NCI-H2107 treated with DMSO at 0.1 percent for 48 hours (cell line): ENCODE measurements at regions not wholly inside any gene's neighbourhood (a gene's known extent, or its start where the extent isn't known, plus 50 kb on each side); places are given as distances from the start of the nearest gene placed in this dataset.
"Not testable (repeated sequence)": the region's sequence is repeated elsewhere in the genome, so short reads cannot be mapped to it uniquely, and the experiment has no call there.

Experiments used
- DNase-seq: peaks from one replicate; lab custom pipeline; 2025; ENCODE audit not compliant: unreplicated experiment; lab: John Stamatoyannopoulos, UW

DNA sequence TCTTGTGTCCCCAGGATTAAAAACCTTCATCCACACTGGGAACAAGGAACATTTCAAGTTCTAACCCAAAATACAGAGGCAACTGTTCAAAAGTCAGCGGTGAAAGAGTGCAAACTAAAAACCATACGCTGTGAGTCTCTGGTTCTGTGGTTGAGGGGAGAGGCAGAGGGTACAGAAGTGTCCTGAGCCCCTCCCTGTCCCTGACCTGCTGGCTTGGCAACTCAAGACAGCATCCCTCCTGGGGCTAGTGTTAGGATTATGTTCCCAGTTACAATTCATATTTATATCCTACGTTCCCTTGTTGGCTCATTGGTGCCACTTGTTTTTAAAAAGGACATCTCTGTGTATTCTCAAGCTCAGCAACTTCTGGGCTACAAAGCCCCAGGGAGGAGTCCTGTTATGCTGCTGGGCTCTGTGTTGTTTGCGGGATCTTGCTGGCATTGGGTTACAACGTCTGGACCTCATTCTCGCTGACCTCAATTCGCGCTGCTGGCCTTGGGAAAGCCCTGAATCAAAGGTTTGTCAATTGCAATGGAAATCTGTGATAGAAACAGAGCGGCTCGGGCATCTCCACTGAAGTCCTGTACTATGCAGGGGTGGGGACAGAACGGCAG lies 420.8 kb downstream of the FUT8 start:
- peak; percentile 46 for DNase-seq

DNA sequence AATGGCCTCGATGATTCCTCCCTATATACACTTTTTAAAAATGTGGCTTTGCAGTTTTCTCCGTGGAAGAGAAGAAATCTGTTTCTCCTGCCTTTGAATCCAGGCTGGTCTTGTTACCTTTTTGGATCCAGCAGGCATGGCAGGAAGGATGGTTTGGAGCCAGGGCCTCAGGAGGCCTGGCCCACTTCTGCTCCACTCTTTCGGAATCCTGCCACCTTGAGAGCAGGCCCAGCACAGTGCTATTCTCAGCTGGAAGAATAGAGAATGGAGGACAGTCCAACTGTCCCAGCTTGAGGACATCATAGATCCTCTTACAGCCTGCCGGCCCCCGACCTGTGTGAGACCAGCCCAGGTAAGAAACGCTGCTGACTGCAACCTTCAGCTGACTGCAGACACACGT lies 421.5 kb downstream of the FUT8 start:
- DNase-seq = no peak

DNA sequence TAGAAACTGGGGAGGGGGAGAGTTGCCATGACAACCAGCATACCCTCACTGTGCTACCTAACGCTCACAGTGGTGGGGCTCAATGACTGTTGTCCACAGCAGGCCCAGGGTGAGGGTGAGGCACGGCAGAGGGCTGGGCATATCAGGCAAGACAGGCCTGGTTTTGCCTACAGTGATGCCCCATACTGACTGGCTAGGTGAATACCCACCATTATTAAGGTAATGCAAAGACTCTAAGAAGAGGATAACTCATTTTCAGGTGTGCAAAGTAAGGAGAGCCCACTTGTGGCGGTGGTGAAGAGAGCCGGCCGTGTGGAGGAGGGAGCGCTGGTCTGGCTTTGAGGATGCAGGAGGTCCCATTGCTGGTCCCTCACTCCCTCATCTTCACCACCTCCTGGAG lies 422.3 kb downstream of the FUT8 start:
- DNase-seq = no peak

DNA sequence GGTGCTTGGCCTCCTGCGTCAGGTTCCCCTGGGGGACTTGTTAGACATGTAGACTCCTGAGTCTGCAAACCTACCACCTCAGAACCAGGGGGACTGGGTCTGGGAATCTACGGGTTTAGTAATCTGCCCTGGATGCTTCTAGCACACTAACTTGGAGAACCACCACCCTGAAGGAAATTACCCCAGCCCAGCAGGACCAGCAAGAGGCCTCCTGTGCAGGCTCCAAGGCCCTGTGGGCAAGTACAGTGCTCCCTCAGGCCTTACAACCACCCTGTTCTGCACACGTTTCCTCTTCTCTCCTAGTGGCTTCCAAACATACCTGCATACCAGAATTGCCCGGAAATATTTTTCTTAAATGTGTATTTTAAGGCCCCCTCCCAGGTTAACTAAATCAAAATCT lies 423.0 kb downstream of the FUT8 start:
- DNase-seq = no peak

- DNase-seq = no peak
Measured at GRCh38 chr14:65838565-65838964, 426.0 kb downstream of the FUT8 start.

GRCh38 chr14:65840118-65840751 lies 427.7 kb downstream of the FUT8 start:
- peak; percentile 92 for DNase-seq

GRCh38 chr14:65840786-65841185 lies 428.3 kb downstream of the FUT8 start:
- no peak for DNase-seq

GRCh38 chr14:65846196-65846868 lies 433.8 kb downstream of the FUT8 start:
- peak; percentile 26 for DNase-seq

- DNase-seq = no peak
Measured at GRCh38 chr14:65847075-65847847, 434.7 kb downstream of the FUT8 start.

DNA sequence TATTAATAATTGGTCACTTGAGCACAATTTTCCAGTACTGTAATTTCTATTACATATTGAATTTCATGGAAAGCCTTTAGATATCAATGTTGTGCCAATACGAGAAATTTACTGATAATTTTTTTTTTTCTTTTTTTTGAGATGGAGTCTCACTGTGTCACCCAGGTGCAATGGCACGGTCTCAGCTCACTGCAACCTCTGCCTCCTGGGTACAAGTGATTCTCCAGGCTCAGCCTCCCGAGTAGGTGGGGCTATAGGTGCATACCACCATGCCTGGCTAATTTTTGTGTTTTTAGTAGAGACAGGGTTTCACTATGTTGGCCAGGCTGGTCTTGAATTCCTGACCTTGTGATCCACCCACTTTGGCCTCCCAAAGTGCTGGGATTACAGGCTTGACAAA lies 435.4 kb downstream of the FUT8 start:
- not testable (repeated sequence) for DNase-seq

GRCh38 chr14:65849091-65849490 lies 436.6 kb downstream of the FUT8 start:
- DNase-seq = no peak

DNA sequence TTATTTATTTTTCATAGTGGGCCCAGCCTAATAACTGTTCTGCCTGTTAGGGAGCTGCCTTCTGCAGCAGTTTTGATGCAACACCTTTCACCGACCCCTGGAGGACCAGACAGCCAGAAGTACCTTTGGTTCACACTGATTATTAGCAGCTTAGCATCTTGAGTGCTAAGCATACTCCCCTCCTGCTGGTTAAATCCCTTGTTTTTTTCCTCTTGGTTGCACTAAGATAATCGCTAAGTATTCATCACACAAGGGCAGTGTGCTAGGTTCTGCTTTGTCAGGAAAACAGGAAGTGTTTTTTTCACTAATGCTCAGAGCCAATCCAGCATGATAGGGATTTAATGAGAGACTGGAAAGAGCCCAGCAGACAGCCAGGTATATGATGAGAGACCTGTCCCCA lies 437.0 kb downstream of the FUT8 start:
- peak; percentile 26 for DNase-seq

- DNase-seq = peak; percentile 89
Measured at GRCh38 chr14:65850429-65851135, 438.1 kb downstream of the FUT8 start.

GRCh38 chr14:65852689-65853088 lies 440.2 kb downstream of the FUT8 start:
- no peak for DNase-seq

DNA sequence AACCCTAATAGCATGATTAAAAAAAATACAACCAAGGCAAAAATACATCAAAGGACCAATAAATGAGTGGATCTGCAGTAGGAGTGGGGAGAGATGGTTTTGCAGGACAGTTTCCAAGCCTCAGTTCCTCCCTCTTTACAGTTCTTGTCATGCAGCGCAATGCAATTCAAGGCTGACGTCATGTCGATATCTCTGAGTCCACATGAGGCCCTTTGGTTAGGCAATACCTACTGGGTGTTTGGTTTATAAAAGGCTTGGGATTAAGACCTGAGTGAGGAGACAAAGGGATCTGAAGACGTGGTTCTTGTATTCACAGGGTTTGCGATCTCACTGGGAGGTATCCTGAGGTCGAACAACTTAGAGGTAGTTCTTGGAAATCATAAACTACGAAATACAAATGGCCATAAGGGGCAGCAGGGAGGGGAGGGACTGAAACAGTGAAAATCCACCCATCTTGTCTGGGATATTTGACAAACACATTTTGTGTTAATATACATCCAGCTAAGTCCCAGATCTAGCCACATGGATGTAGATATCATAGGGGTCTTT lies 441.0 kb downstream of the FUT8 start:
- DNase-seq = no peak

DNA sequence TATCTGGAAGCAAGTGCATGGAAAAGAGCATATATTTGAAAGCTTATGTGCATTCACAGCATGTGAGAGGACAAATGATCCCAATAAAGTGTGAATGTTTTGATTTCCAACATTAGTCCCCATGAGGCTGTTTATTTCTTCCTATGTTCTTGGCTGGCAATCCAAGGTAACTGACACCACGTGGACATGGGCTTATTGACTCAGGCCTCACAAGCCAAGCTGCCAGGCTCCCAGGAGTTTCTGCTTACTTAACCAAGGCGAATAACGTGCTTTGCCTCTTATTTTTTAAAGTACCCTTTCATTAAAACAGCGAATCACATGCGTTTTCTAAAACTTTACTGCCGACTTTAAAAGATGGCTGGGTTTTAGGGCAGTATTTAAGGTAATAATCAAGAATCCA lies 441.7 kb downstream of the FUT8 start:
- no peak for DNase-seq

DNA sequence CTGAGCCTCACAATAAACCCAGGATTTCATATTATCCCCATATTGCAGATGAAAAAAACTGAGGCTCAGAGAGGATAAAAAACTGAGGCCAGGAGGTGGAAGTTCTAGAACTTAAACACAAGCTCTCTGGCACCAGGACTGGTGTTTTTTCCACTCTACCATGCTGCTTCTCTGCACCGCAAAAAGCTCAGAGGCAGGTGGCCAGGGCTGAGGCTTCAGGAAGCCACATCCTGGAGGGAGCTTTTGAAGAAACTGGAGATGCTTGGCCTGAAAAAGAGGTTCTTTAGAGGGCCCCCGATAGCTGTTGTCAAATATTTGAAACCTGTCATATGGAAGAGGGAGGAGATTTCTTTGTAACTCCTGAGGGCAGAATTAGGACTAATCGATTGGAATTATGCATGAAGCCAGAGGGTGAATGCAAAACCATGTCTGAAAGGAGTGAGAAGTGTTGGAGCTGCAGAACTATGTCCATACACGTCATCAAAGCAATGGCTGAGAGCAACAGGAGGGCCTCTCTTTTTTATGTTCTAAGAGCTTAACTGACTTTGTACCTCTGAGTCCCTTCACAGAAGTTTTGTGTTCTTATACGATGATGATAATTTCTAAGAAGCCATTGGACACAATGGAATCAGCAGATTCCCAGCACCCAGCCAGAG lies 448.6 kb downstream of the FUT8 start:
- no peak for DNase-seq

- no peak for DNase-seq
Measured at GRCh38 chr14:65864549-65864948, 452.0 kb downstream of the FUT8 start.

DNA sequence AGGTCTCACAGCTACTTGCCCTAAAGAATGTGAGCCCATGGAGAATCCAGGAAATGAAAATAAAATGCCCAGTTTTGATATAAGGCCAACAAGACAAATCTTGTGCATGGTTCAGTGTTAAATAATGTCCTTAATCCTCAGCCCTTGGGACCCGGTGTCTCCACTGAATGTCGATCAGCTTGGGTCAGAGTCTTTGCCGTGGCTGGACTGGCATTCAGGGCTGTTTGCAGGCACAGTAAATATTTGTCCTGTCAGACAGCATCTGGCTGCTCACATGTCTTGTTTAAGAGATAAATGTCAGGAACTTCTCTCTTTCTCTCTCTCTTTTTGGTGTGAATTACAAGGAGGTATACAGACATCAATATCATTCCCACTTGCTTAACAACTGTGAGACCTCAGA lies 452.5 kb downstream of the FUT8 start:
- no peak for DNase-seq

GRCh38 chr14:65866448-65866847 lies 453.9 kb downstream of the FUT8 start:
- DNase-seq = no peak
